ENCODE measurements at regions not wholly inside any gene's neighbourhood (a gene's known extent, or its start where the extent isn't known, plus 50 kb on each side); places are given as distances from the start of the nearest gene placed in this dataset.

- in situ Hi-C loops (cut with MboI; ENCODE audit: low pct_ligation_motif_present in 1 of 4, low pct_unique_long_range_greater_than_20kb in 1 of 4, low sequenced_read_pairs in 3 of 4): no loop called here
- 34 to 55% methylated on average over 4 of the region's 4 CpGs for WGBS, 2 donors (ENCODE audit: low coverage in 1 of 2)
These were observed 72.9 kb upstream of the NAMPT start for GRCh38 chr7:106357675-106358074.

GRCh38 chr7:106354822-106355221, 70.0 kb upstream of the NAMPT start:
- no peaks in the 10 kb centered on the region for H3K36me3 ChIP-seq
- no peak for DNase-seq
- H3K4me1 ChIP-seq: peaks cover 0 to 12% (median 5%) of the 10 kb centered on the region in 4 donors
- no peak for TF ChIP-seq POLR2A (IDR thresholded peaks at IDR 0.05)
- 83 to 89% methylated on average over 2 to 3 of the region's 3 CpGs for WGBS, 2 donors (ENCODE audit: low coverage in 1 of 2)
- H3K4me3 ChIP-seq: no peak overlapping the region
- no peaks in the 10 kb centered on the region for H3K9me3 ChIP-seq
- intact Hi-C loops (cut with DNase I; ENCODE audit: low total_unique reads) (no loop called here), in situ Hi-C loops (cut with MboI; ENCODE audit: low pct_ligation_motif_present in 1 of 4, low pct_unique_long_range_greater_than_20kb in 1 of 4, low sequenced_read_pairs in 3 of 4) (no loop called here)
- H3K27ac ChIP-seq: no peak overlapping the region
- no peaks in the 10 kb centered on the region for H3K27me3 ChIP-seq

More at GRCh38 chr7:106357675-106358074, 72.9 kb upstream of the NAMPT start:
- Histone ChIP-seq H3K27ac (peak overlapping the region; percentile 49 to 69 (median 57)), H3K4me1 (peaks cover 0 to 12% (median 5%) of the 10 kb centered on the region in 4 donors), H3K36me3 (no peaks in the 10 kb centered on the region), H3K27me3 (no peaks in the 10 kb centered on the region), H3K4me3 (no peak overlapping the region), H3K9me3 (no peaks in the 10 kb centered on the region)
- intact Hi-C loops (cut with DNase I; ENCODE audit: low total_unique reads): no loop called here
- TF ChIP-seq POLR2AphosphoS5 (IDR thresholded peaks at IDR 0.05) (no peak), CTCF (IDR thresholded peaks at IDR 0.05) (no peak), POLR2A (IDR thresholded peaks at IDR 0.05) (no peak), EP300 (IDR thresholded peaks at IDR 0.05; ENCODE audit: low read depth) (no peak)
- DNase-seq: no peak

- Histone ChIP-seq H3K27ac (no peak overlapping the region), H3K4me3 (no peak overlapping the region), H3K4me1 (peaks cover 0 to 12% (median 5%) of the 10 kb centered on the region in 4 donors), H3K27me3 (no peaks in the 10 kb centered on the region), H3K9me3 (peaks cover 0 to 5% of the 10 kb centered on the region in 2 donors), H3K36me3 (no peaks in the 10 kb centered on the region)
- DNase-seq: no peak
- intact Hi-C loops (cut with DNase I; ENCODE audit: low total_unique reads) (no loop called here), in situ Hi-C loops (cut with MboI; ENCODE audit: low pct_ligation_motif_present in 1 of 4, low pct_unique_long_range_greater_than_20kb in 1 of 4, low sequenced_read_pairs in 3 of 4) (no loop called here)
- no peak for TF ChIP-seq CTCF (IDR thresholded peaks at IDR 0.05)
- no peak for TF ChIP-seq POLR2AphosphoS5 (IDR thresholded peaks at IDR 0.05)
- no peak for TF ChIP-seq POLR2A (IDR thresholded peaks at IDR 0.05)
- TF ChIP-seq EP300 (IDR thresholded peaks at IDR 0.05; ENCODE audit: low read depth): no peak
- 0% methylated on average over 1 of the region's 1 CpG for WGBS, 2 donors (ENCODE audit: low coverage in 1 of 2)
These were observed 69.2 kb upstream of the NAMPT start for GRCh38 chr7:106353944-106354343.

- no peak for DNase-seq
- Histone ChIP-seq H3K27me3 (no peaks in the 10 kb centered on the region), H3K4me3 (no peak overlapping the region), H3K36me3 (no peaks in the 10 kb centered on the region), H3K4me1 (no peaks in the 10 kb centered on the region), H3K27ac (no peak overlapping the region), H3K9me3 (peaks cover under 1 to 7% of the 10 kb centered on the region in 2 donors)
- TF ChIP-seq POLR2AphosphoS5 (IDR thresholded peaks at IDR 0.05): no peak
- no peak for TF ChIP-seq EP300 (IDR thresholded peaks at IDR 0.05; ENCODE audit: low read depth)
- TF ChIP-seq POLR2A (IDR thresholded peaks at IDR 0.05): no peak
- TF ChIP-seq CTCF (IDR thresholded peaks at IDR 0.05): no peak
- intact Hi-C loops (cut with DNase I; ENCODE audit: low total_unique reads): no loop called here
- in situ Hi-C loops (cut with MboI; ENCODE audit: low pct_ligation_motif_present in 1 of 4, low pct_unique_long_range_greater_than_20kb in 1 of 4, low sequenced_read_pairs in 3 of 4): no loop called here
These were observed 63.4 kb upstream of the NAMPT start for GRCh38 chr7:106348231-106348630.

- DNase-seq: no peak
- no peaks in the 10 kb centered on the region for H3K4me1 ChIP-seq
- H3K36me3 ChIP-seq: no peaks in the 10 kb centered on the region
- H3K4me3 ChIP-seq: no peak overlapping the region
- 77 to 84% methylated on average over 3 of the region's 3 CpGs for WGBS, 2 donors (ENCODE audit: low coverage in 1 of 2)
- intact Hi-C loops (cut with DNase I; ENCODE audit: low total_unique reads) (no loop called here), in situ Hi-C loops (cut with MboI; ENCODE audit: low pct_ligation_motif_present in 1 of 4, low pct_unique_long_range_greater_than_20kb in 1 of 4, low sequenced_read_pairs in 3 of 4) (no loop called here)
- H3K9me3 ChIP-seq: peaks cover 7 to 8% of the 10 kb centered on the region in 2 donors
- H3K27me3 ChIP-seq: no peaks in the 10 kb centered on the region
- H3K27ac ChIP-seq: no peak overlapping the region
- TF ChIP-seq EP300 (IDR thresholded peaks at IDR 0.05; ENCODE audit: low read depth): no peak
- TF ChIP-seq POLR2AphosphoS5 (IDR thresholded peaks at IDR 0.05): no peak
- TF ChIP-seq CTCF (IDR thresholded peaks at IDR 0.05): no peak
- no peak for TF ChIP-seq POLR2A (IDR thresholded peaks at IDR 0.05)
These were observed 62.5 kb upstream of the NAMPT start for GRCh38 chr7:106347229-106347833.
